GM23248 (cell line): ENCODE measurements at regions not wholly inside any gene's neighbourhood (a gene's known extent, or its start where the extent isn't known, plus 50 kb on each side); places are given as distances from the start of the nearest gene placed in this dataset.

Source experiments
- DNase-seq: peaks from one replicate; pipeline ENCODE4 v3.0.0-alpha.2; 2015
- H2AFZ ChIP-seq: fragments of 200-600 bp; sonication (generic); 2 replicates; pipeline ENCODE4 v1.6.1; 2016; ENCODE audit warnings: antibody characterized with exemption
- H3F3A ChIP-seq: fragments of 200-600 bp; sonication (generic); 2 replicates; pipeline ENCODE4 v1.6.1; 2016; ENCODE audit warnings: mild to moderate bottlenecking, antibody characterized with exemption, mixed run types; ENCODE audit not compliant: insufficient read depth
- H3K27ac ChIP-seq: fragments of 200-600 bp; sonication (generic); 2 replicates; pipeline ENCODE4 v1.5.1; 2016; ENCODE audit warnings: mild to moderate bottlenecking
- H3K27me3 ChIP-seq: fragments of 200-600 bp; sonication (generic); replicated peaks from 2 replicates; pipeline ENCODE4 v1.6.1; 2016; ENCODE audit warnings: mild to moderate bottlenecking; ENCODE audit not compliant: insufficient read depth
- H3K36me3 ChIP-seq: fragments of 200-600 bp; sonication (generic); 2 replicates; pipeline ENCODE4 v1.6.1; 2016; ENCODE audit warnings: low read depth, mild to moderate bottlenecking
- H3K4me1 ChIP-seq: fragments of 200-600 bp; sonication (generic); 2 replicates; pipeline ENCODE4 v1.6.1; 2016; ENCODE audit warnings: mild to moderate bottlenecking; ENCODE audit not compliant: insufficient read depth
- H3K4me2 ChIP-seq: fragments of 200-600 bp; sonication (generic); one replicate; pipeline ENCODE4 v1.6.1; 2016; ENCODE audit warnings: mild to moderate bottlenecking; ENCODE audit not compliant: unreplicated experiment
- H3K4me3 ChIP-seq: fragments of 200-600 bp; sonication (generic); 2 replicates; pipeline ENCODE4 v1.5.1; 2016; ENCODE audit warnings: mild to moderate bottlenecking
- H3K79me2 ChIP-seq: fragments of 200-600 bp; sonication (generic); 2 replicates; pipeline ENCODE4 v1.6.1; 2016; ENCODE audit warnings: mild to moderate bottlenecking; ENCODE audit not compliant: insufficient read depth
- H3K9ac ChIP-seq: fragments of 200-600 bp; sonication (generic); 2 replicates; pipeline ENCODE4 v1.6.1; 2016; ENCODE audit warnings: mild to moderate bottlenecking
- H3K9me2 ChIP-seq: fragments of 200-600 bp; sonication (generic); 2 replicates; pipeline ENCODE4 v1.6.1; 2016; ENCODE audit warnings: mixed run types, mild to moderate bottlenecking, moderate library complexity; ENCODE audit not compliant: insufficient read depth
- H3K9me3 ChIP-seq: fragments of 200-600 bp; sonication (generic); one replicate; pipeline ENCODE4 v1.6.1; 2017; ENCODE audit warnings: low read depth
- H4K20me1 ChIP-seq: fragments of 200-600 bp; sonication (generic); 2 replicates; pipeline ENCODE4 v1.6.0; 2016; ENCODE audit not compliant: insufficient read depth
- EZH2 ChIP-seq: fragments of 200-600 bp; sonication (generic); IDR thresholded peaks from 2 replicates; pipeline ENCODE4 v1.6.1; 2018; ENCODE audit warnings: antibody characterized with exemption, mild to moderate bottlenecking; ENCODE audit not compliant: insufficient read depth, poor library complexity, severe bottlenecking
- EZH2phosphoT487 ChIP-seq: fragments of 200-600 bp; sonication (generic); IDR thresholded peaks from 2 replicates; pipeline ENCODE4 v1.6.1; 2018; ENCODE audit warnings: antibody characterized with exemption, moderate library complexity, mild to moderate bottlenecking, low read depth; ENCODE audit not compliant: insufficient read depth
- WGBS, 2 experiments: methylation state at CpG; one replicate each; pipeline ENCODE4 v1.1.6; 2015 to 2017; ENCODE audit warnings: low lambda C conversion rate in 2 of 2, low coverage in 1 of 2; ENCODE audit errors: missing lambda C conversion rate in 2 of 2; 5-methylcytosine and 5-hydroxymethylcytosine counted together
- in situ Hi-C: fragments of 300-500 bp; cut with MboI; formaldehyde crosslinking; loops from 2 replicates; pipeline ENCODE4 v1.15.0; 2020

DNA sequence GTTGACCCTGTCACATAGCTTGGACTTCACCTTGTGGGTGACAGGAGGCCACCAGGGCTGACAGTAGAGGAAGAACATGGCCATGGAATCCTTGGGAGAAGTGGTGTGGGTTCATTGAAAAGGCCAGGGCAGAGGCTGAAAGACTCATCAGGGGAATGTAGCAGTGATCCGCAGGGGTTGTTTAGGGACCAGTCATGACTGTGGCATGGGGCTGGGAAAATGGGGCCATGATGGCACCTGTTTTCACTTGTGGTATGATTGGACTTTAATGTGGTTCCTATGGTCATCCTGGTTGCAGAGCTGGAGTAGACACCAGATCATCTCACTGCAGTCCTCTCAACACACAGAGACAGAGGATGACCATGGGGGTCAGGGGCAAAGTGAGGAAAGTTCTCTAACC is 66.7 kb upstream of the MYEOV start:
- H2AFZ ChIP-seq = no peak overlapping the region
- DNase-seq = no peak
- WGBS, 2 experiments = 88 to 90% methylated on average over 1 of the region's 1 CpG

DNA sequence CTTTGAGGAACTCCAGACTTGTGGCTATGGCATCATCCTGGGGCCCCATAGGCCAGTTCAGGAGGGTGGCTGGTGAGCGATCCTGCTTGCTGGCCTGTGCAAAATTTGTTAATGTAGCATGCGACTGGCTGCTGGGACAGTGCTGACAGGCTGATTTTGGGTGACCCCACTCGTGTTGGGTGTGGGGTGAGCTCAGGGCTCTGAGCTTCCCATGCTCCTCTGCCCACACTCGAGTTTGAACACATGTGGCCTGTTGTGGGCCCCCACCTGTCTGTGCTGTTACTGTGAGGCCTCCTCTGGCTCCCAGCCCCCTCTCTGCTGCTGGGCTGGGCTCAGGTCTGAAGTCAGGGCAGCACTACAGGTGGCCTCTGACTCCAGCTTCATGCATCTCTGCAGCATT is 64.4 kb upstream of the MYEOV start:
- 57 to 60% methylated on average over 4 of the region's 4 CpGs for WGBS, 2 experiments
- Histone ChIP-seq H3K4me1 (no peaks in the 10 kb centered on the region), H4K20me1 (no peaks in the 10 kb centered on the region), H3K4me3 (no peak overlapping the region), H2AFZ (no peak overlapping the region), H3K9me2 (no peaks in the 10 kb centered on the region), H3F3A (no peaks in the 10 kb centered on the region), H3K36me3 (no peaks in the 10 kb centered on the region), H3K79me2 (no peaks in the 10 kb centered on the region), H3K4me2 (no peak overlapping the region), H3K27ac (no peak overlapping the region), H3K9ac (no peak overlapping the region), H3K9me3 (no peaks in the 10 kb centered on the region), H3K27me3 (peaks cover 38% of the 10 kb centered on the region)
- in situ Hi-C loops = no loop called here
- no peak for DNase-seq
- no peak for TF ChIP-seq EZH2
- no peak for TF ChIP-seq EZH2phosphoT487

More for the DNA sequence above, 66.7 kb upstream of the MYEOV start:
- H3K4me3 ChIP-seq = no peak overlapping the region
- no peak overlapping the region for H3K4me2 ChIP-seq
- peaks cover 58% of the 10 kb centered on the region for H3K27me3 ChIP-seq
- H3K9me2 ChIP-seq = no peaks in the 10 kb centered on the region
- H3K27ac ChIP-seq = no peak overlapping the region
- no peak overlapping the region for H3K9ac ChIP-seq
- H3F3A ChIP-seq = no peaks in the 10 kb centered on the region
- no peaks in the 10 kb centered on the region for H3K4me1 ChIP-seq
- H3K9me3 ChIP-seq = no peaks in the 10 kb centered on the region
- H4K20me1 ChIP-seq = no peaks in the 10 kb centered on the region
- H3K36me3 ChIP-seq = no peaks in the 10 kb centered on the region
- H3K79me2 ChIP-seq = no peaks in the 10 kb centered on the region
- no peak for TF ChIP-seq EZH2
- no peak for TF ChIP-seq EZH2phosphoT487
- in situ Hi-C loops = no loop called here

DNA sequence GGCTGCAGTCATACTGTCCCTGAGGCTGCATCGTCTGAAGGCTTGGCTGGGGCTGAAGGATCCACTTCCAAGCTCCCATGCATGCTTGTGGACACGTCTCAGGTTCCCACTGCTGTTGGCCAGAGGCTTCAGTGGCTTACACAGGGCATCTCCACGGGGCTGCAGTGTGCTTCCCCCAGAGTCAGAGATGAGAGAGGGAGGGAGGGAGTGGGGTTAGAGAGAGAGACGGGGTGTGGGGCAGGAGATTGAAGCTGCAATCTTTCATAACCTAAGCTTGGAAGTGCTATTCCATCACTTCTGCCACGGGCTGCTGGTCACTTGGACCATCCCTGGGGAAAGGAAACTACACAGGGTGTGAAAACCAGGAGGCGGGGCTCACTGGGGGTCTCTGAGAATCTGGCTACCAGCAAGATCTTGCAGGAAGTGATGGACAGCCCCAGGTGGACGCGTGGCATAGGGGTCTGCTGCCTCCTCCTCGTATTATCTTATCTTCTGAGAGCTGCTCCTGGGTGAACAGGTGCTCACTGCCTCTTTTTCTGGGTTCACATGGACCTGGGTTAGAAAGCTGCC is 63.0 kb upstream of the MYEOV start:
- TF ChIP-seq EZH2phosphoT487 (no peak), EZH2 (no peak)
- Histone ChIP-seq H3K9me3 (no peaks in the 10 kb centered on the region), H3K9ac (no peak overlapping the region), H3K4me2 (no peak overlapping the region), H2AFZ (no peak overlapping the region), H3K36me3 (no peaks in the 10 kb centered on the region), H3K4me3 (no peak overlapping the region), H3K27me3 (peaks cover 26% of the 10 kb centered on the region), H4K20me1 (no peaks in the 10 kb centered on the region), H3K4me1 (no peaks in the 10 kb centered on the region), H3K27ac (no peak overlapping the region), H3F3A (no peaks in the 10 kb centered on the region), H3K79me2 (no peaks in the 10 kb centered on the region), H3K9me2 (no peaks in the 10 kb centered on the region)
- in situ Hi-C loops = no loop called here
- DNase-seq = no peak
- 45 to 49% methylated on average over 8 to 9 of the region's 9 CpGs for WGBS, 2 experiments

DNA sequence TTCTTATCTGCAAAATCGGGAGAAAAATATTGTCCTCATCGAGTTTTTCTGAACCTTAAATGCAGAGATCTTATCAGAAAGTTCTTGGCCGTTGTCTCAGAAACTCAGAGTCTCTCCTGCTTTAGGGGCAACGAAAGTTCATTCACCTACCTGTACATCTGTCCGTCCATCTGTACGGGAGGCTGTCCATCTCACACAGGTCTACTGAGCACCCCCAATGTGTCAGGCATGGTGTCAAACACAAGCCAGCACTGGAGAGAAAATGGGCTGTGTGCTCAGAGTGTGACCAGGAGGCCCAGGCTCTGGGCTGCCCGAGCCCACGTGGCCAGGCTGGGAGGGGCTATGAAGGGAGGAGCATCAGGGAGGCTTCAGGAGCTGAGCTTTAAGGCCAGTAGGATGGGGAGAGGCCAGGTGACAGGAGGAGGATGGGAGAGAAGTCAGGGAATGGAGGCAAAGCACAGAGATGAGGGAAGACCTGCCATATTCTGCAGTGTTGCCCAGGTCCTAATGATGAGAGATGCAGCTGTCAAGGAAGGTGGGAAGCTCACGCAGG is 62.4 kb upstream of the MYEOV start:
- Histone ChIP-seq H3K9me2 (no peaks in the 10 kb centered on the region), H3K9ac (no peak overlapping the region), H3K36me3 (no peaks in the 10 kb centered on the region), H3K4me2 (no peak overlapping the region), H3K27ac (no peak overlapping the region), H3F3A (no peaks in the 10 kb centered on the region), H3K9me3 (no peaks in the 10 kb centered on the region), H4K20me1 (no peaks in the 10 kb centered on the region), H3K4me3 (no peak overlapping the region), H3K27me3 (peaks cover 32% of the 10 kb centered on the region), H3K4me1 (no peaks in the 10 kb centered on the region), H2AFZ (no peak overlapping the region), H3K79me2 (no peaks in the 10 kb centered on the region)
- no peak for DNase-seq
- no peak for TF ChIP-seq EZH2phosphoT487
- TF ChIP-seq EZH2 = no peak
- WGBS, 2 experiments = 47 to 51% methylated on average over 9 of the region's 9 CpGs
- in situ Hi-C loops = no loop called here
